ENCODE measurements at regions not wholly inside any gene's neighbourhood (a gene's known extent, or its start where the extent isn't known, plus 50 kb on each side); places are given as distances from the start of the nearest gene placed in this dataset.

DNA sequence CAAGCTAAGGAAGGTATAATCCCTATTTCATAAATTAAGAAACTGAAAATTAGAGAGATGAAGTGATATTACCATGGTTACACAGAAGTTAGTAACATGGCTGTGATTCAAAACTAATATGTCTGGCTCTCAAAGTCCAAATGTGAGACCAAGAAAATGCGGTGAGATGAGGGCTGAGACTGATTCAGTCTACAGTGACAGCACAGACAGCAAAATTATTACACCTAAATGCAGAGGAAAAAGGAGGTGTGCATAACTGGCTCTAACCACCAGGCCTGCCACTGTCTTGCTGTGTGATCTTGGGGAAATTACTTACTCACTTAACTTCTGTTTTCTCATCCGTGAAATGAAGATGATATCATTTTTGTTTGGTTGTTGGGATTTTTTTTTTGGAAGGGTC is 270.0 kb upstream of the SOX9 start:
- TF ChIP-seq, protein P1, sequence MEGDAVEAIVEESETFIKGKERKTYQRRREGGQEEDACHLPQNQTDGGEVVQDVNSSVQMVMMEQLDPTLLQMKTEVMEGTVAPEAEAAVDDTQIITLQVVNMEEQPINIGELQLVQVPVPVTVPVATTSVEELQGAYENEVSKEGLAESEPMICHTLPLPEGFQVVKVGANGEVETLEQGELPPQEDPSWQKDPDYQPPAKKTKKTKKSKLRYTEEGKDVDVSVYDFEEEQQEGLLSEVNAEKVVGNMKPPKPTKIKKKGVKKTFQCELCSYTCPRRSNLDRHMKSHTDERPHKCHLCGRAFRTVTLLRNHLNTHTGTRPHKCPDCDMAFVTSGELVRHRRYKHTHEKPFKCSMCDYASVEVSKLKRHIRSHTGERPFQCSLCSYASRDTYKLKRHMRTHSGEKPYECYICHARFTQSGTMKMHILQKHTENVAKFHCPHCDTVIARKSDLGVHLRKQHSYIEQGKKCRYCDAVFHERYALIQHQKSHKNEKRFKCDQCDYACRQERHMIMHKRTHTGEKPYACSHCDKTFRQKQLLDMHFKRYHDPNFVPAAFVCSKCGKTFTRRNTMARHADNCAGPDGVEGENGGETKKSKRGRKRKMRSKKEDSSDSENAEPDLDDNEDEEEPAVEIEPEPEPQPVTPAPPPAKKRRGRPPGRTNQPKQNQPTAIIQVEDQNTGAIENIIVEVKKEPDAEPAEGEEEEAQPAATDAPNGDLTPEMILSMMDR (IDR thresholded peaks at IDR 0.05; ENCODE audit: extremely low read depth in 1 of 2, insufficient read depth in 1 of 2, low read depth in 1 of 2, low read length in 2 of 2), result no peak
- TF ChIP-seq POLR2AphosphoS5 (IDR thresholded peaks at IDR 0.05; ENCODE audit: insufficient read depth, low read depth, low read length), result no peak
- no peak for TF ChIP-seq EZH2 (IDR thresholded peaks at IDR 0.05; ENCODE audit: borderline replicate concordance, low read depth, low read length, severe bottlenecking)
- no peak for TF ChIP-seq MYC (IDR thresholded peaks at IDR 0.05; ENCODE audit: low read depth, low read length)

All from endothelial cell of umbilical vein (primary cell).